GM04503 (cell line): ENCODE measurements at regions not wholly inside any gene's neighbourhood (a gene's known extent, or its start where the extent isn't known, plus 50 kb on each side); places are given as distances from the start of the nearest gene placed in this dataset.
"Not testable (repeated sequence)": the region's sequence is repeated elsewhere in the genome, so short reads cannot be mapped to it uniquely, and the experiment has no call there.

Experiments used
- DNase-seq: peaks from one replicate; pipeline ENCODE4 v3.0.0-alpha.2; 2012; ENCODE audit warnings: low read depth

DNA sequence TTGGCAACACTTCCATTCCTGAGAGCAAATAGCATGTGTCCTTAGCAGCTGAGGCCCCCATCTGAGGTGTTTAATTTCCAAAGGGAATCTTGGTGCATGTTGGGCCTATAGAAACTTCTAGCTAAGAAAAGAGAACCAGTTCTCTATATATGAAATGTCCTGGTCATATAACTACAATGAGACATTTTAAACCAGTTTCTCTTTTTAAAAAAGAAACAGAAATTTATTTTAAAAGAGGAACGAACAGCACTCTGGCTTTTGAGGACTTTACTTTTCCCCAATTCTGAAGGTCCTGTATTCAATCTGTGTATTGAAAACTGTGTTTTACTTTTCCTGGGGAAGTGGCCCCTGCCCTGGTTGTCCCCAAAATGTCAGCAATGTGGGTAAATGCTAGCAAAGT, 94.0 kb upstream of the FOXN2 start:
- no peak for DNase-seq

DNA sequence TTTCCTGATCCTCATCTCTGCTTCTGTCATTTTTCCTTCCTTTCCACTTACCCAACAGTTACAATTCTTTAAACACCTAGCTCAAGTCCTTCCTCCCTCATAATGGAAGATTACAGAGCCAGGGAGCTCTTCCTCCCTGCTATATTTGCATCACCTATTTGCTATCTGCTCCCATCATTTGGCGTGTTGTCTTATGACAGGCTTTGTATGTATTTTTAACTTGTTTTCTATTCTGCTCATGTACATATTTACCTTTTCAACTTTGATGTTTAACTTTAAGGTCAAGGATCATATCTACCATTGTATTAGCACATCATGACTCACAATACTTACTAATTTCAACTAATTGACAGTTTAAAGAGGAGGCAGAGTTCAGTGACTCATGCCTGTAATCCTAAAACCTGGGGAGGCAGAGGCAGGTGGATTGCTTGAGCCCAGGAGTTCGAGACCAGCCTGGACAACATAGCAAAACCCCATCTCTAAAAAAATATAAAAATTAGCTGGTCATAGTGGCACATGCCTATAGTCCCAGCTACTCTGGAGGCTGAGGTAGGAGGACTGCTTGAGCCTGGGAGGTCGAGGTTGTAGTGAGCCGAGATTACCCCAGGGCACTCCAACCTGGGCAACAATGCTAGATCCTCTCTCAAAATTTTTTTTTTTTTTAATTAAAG, 92.5 kb upstream of the FOXN2 start:
- DNase-seq: no peak

DNA sequence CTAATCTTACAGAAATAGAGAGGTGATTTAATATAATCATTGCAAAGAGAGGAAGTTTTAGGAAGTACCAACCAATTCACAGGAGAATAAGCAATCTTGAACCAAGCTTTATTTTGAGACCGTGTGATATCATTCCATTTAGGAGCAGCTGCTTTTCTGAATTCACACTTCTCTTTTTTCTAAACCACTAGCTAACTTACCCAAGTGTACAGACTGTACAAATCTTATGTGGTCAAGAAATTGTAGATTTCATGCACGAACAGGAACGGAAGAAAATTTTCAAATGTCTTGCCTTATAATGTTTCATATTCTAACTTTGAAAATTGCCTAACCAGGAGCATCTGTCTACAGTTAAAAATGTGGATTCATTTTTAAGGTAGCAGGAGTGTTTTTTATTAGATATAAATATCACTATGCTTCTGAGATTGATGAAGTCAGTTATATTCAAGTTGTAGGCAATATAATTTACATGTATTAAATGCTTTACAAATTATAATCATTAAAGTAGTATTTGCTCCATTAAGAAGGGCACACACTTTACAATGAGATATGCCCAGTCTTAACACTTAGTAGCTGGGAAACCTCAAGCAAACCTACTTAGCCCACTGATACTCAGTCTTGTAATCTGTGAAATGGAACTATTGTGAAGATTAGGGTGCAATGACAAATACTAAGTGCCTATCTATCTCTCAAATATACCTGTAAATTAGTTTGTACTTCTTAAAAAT, 86.7 kb upstream of the FOXN2 start:
- no peak for DNase-seq

DNA sequence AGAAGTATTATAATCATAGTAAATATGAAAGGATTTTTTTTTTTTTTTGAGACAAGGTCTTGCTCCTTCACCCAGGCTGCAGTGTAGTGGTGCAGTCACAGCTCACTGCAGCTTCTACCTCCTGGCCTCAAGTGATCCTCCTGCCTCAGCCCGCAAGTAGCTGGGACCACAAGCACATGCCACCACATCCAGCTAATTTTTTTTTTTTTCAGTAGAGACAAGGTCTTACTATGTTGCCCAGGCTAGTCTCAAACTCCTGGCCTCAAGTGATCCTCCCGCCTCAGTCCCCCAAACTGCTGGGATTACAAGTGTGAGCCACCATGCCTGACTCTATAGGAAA, 86.2 kb upstream of the FOXN2 start:
- DNase-seq: no peak

DNA sequence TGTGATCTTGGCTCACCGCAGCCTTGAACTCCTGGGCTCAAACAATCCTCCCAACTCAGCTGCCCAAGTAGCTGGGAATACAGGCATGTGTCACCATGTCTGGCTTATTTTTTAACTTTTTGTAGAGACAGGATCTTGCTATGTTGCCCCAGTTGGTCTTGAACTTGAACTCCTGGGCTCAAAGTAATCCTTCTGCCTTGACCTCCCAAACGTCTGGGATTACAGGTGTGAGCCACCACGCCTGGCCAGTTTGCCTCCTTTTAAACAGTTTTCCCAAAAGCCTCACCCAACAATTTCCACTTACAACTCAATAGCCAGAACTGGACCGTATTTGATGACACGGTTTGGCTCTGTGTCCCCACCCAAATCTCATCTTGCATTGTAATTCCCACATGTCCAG, 85.4 kb upstream of the FOXN2 start:
- no peak for DNase-seq

GRCh38 chr2:48230834-48231233, 83.6 kb upstream of the FOXN2 start:
- no peak for DNase-seq

DNA sequence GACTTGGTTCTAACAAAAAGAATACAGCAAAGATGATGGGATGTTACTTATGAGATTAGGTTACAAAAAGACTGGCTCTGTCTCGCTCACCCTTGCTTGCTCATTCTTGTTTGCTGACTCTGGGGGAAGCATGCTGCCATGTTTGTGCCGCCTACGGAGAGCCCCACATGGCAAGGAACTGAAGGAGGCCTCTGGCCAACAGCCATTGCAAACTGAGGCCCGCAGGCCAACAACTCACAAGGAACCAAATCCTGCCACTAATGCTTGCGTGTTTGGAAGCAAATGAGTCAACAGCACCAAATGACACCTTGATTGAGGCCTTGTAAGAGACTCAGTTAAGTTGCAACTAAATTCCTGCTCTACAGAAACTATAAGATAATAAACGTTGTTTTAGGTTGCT, 82.1 kb upstream of the FOXN2 start:
- DNase-seq: no peak

- DNase-seq: no peak
Observed at GRCh38 chr2:48233005-48233404, 81.5 kb upstream of the FOXN2 start.

DNA sequence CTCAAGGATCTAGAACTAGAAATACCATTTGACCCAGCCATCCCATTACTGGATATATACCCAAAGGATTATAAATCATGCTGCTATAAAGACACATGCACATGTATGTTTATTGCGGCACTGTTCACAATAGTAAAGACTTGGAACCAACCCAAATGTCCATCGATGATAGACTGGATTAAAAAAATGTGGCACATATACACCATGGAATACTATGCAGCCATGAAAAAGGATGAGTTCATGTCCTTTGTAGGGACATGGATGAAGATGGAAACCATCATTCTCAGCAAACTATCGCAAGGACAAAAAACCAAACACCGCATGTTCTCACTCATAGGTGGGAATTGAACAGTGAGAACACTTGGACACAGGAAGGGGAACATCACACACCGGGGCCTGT, 80.7 kb upstream of the FOXN2 start:
- DNase-seq: not testable (repeated sequence)

DNA sequence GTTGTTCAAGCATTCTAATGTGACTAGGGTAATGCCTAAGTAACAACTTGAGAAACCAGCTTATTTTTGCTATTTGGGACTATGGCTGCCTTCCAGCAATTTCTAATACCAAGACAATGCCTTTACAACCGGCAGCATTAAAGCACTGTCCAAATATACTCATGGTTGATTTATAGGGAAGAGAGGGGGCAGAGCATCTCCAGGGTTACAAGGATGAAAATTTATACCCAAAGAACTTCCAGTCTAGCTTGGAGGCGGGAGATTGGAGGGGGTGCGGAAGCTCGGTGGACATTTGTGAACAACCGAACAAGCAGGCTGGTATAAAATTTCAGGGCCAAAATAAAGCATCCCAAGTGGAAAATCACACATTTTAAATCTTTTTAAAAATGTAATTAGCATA, 79.4 kb upstream of the FOXN2 start:
- no peak for DNase-seq

DNA sequence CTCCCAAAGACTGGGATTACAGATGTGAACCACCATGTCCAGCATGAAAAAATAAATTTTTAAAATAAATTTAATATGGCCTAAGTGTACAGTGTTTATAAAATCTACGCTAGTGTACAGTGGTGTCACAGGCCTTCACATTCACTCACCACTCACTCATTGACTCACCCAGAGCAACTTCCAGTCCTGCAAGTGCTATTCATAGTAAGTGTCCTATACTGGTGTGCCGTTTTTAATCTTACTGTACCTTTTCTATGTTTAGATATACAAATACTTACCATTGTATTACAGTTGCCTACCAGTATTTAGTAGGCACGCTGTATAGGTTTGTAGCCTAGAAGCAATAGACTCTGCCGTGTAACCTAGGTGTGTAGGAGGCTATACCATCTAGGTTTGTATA, 76.1 kb upstream of the FOXN2 start:
- DNase-seq: no peak

DNA sequence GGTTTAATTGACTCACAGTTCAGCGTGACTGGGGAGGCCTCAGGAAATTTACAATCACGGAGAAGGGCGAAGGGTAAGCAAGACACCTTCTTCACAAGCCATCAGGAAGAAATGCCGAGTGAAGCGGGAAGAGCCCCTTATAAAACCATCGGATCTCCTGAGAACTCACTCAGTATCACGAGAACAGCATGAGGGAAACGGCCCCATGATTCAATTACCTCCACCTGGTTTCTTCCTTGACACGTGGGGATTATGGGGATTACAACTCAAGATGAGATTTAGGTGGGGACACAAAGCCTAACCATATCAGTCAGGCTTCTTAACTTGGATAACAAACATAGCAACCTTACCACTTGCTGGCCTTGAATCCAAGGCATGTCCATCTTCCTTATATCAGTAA, 73.6 kb upstream of the FOXN2 start:
- DNase-seq: no peak

GRCh38 chr2:48247206-48247605, 67.3 kb upstream of the FOXN2 start:
- DNase-seq: no peak

- peak; percentile 87 for DNase-seq
Observed at GRCh38 chr2:48248251-48248933, 66.1 kb upstream of the FOXN2 start.

DNA sequence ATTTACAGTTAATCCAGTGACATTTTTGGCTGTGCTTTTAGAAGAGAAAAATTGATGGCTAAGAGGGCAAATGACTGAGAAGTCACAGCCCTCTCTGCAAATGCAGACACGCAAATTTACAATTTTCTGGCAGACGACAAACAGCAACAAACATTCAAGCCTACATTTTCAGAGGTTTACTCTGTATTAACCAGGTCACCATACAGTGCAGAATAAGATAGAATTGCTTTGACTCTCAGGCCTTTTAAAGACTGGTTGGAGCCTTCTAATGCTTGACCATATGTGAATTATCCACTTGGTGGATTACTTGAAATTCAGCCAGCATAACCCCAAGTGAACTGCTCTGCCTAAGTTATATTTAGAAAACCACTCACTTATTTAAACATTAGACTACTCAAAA, 65.5 kb upstream of the FOXN2 start:
- DNase-seq: peak; percentile 30

- no peak for DNase-seq
Observed at GRCh38 chr2:48249631-48250473, 64.6 kb upstream of the FOXN2 start.

GRCh38 chr2:48250474-48250844, 64.0 kb upstream of the FOXN2 start:
- DNase-seq: no peak

GRCh38 chr2:48250943-48251342, 63.5 kb upstream of the FOXN2 start:
- DNase-seq: no peak

GRCh38 chr2:48251437-48252148, 62.9 kb upstream of the FOXN2 start:
- no peak for DNase-seq

DNA sequence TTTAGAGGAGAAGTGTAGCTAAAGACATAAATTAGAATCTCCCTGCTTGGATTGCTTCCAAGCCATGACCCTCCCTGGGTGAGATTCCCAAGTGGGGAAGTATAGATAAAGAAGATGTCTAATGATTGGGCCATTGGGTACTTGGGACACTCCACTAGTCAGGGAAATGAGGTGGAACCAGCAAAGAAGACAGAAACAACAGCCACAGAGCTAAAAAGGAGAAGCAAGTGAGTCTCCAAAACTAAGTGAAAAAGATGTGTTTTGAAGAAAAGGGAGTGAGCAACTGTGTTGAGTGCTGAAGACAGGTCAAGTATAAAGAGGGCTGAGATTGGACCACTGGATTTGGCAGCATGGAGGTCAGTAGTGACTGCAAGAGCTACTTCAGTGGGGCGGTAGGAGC, 61.2 kb upstream of the FOXN2 start:
- no peak for DNase-seq

- no peak for DNase-seq
Observed at GRCh38 chr2:48254839-48255238, 59.6 kb upstream of the FOXN2 start.

DNA sequence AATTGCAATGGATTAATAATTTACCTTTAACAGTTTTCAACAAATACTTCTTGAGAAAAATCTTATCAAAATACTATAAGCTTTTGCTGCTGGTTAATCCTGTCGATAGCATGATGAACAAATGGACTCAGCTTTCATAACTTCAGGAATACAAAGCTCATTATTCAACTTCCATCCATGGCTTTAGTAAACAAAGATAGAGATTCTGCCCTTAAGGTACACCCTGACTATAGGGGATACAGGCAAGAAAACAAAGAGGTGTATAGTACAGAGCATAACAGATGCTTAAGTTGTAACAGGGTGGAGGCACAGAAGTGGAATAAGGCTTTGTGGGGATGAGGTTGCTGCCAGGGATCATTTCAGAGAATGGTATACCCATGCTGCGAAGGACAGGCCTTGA, 57.0 kb upstream of the FOXN2 start:
- no peak for DNase-seq
